GM18507 (cell line): ENCODE measurements at regions not wholly inside any gene's neighbourhood (a gene's known extent, or its start where the extent isn't known, plus 50 kb on each side); places are given as distances from the start of the nearest gene placed in this dataset.

ENCODE experiments used
- DNase-seq: peaks from one replicate; pipeline ENCODE4 v3.0.0; 2011; ENCODE audit warnings: low read depth; ENCODE audit not compliant: insufficient read length; ENCODE audit errors: extremely low spot score
- FAIRE-seq: peaks from 2 replicates; lab custom pipeline; 2011; peaks lifted over from hg19 to GRCh38; lab: Jason Lieb, UNC

DNA sequence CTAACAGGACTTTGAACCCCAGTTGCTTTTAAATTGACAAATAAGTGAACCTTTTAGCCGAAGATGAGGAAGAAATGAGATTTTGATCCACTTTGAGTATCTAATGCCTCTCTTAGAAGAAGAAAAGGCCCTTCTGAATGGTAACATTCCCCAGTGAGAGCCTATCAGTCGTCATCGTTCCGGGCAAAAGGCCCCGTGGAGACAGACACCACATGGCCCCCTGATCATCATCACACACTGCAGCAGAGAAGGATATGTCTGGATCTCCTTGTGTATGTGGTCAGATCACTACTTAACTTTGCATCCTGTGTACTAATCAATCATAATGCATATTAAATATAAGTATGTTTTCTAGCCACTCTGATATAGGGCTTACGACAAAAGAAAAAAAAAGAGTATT is 87.3 kb upstream of the SMYD2 start:
- DNase-seq (no peak), FAIRE-seq (no peak)

- FAIRE-seq (no peak), DNase-seq (no peak)
Observed at GRCh38 chr1:214198571-214198970, 82.4 kb upstream of the SMYD2 start.

DNA sequence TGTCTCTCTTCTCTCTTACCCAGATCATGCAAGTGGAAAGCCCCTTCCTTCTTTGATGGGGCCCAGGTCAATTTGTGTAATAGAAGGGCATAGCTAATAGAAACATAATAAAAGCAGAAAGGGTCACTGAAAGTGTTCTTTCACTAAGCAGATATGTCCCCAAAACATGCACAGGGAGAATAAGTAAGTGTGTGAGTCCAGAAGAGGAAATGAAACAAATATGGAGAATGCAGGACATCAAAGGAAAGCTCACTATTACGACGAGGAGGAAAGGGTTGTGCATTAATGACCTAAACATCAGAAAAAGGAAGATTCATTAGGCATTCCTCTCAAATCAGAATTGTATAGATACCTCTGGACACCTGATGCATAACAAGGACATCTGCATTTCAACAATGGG is 81.4 kb upstream of the SMYD2 start:
- no peak for FAIRE-seq

GRCh38 chr1:214202992-214203391 is 78.0 kb upstream of the SMYD2 start:
- DNase-seq = no peak
- no peak for FAIRE-seq

More for the DNA sequence above, 81.4 kb upstream of the SMYD2 start:
- DNase-seq = no peak

DNA sequence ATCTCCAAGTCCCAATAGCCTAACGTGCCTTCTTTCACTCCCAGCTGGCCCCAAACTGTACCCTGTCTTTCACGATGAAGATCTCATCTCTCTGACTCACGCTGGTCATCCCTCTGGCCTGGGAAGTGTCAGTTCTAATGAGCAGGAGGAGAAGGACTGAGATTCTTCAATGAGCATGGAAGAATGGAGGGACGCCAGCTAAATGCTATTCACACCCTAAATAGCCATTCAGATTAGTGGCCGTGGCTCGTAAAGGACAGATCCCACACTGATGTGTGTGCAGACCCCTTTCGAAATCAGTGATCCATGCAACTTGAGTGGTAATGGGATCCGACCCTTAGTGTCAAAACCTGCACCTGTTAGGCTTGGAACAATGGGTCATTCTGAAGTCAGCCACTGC is 75.9 kb upstream of the SMYD2 start:
- FAIRE-seq (no peak), DNase-seq (no peak)

- no peak for FAIRE-seq
Observed at GRCh38 chr1:214208460-214208859, 72.5 kb upstream of the SMYD2 start.

DNA sequence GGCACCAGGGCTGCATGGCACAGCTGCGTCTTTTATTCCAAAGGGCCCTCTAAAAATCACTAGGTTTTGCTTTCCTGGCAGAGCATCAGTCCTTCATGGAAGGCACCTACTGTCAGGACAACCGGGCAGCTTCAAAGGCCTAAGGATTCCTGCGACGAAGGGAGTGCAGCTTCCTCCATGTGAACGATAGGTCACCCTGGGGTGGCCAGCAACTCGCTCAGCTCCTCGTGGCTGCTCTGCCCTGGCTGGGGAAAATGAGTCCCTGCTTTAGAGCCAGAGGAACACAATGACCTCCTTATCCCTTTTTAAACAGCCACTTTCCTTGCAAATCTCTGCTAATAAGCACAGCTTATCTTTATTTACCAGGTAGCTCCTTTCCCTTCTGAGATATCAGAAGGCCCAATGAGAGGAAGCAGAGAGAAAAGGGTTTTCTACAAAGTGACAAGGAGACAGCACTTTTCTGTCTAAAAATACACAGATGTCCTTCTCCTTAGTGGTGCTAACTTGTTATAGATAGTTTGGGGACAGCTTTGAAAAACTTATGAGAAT is 71.6 kb upstream of the SMYD2 start:
- DNase-seq (no peak), FAIRE-seq (no peak)

More at GRCh38 chr1:214208460-214208859, 72.5 kb upstream of the SMYD2 start:
- no peak for DNase-seq

DNA sequence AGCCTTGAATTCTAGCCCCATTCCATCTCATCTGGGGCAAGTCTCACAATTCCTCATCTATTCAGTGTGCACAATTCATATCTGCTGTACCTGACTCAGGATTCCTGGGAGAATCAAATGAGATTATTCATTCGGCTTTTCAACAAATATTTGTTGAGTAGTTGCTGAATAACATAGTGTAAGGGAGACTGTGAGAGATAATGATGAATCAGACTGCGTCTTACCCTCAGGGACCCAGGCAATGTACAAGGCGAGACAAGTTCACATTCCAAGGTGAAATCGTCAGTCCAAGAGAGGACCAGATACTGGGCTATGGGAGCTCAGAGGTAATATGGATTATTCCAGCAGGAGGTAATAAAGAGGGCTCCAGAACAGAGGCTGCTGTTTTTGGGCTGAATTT is 67.8 kb upstream of the SMYD2 start:
- FAIRE-seq = no peak
- no peak for DNase-seq

GRCh38 chr1:214214851-214215250 is 66.1 kb upstream of the SMYD2 start:
- DNase-seq (no peak), FAIRE-seq (no peak)

DNA sequence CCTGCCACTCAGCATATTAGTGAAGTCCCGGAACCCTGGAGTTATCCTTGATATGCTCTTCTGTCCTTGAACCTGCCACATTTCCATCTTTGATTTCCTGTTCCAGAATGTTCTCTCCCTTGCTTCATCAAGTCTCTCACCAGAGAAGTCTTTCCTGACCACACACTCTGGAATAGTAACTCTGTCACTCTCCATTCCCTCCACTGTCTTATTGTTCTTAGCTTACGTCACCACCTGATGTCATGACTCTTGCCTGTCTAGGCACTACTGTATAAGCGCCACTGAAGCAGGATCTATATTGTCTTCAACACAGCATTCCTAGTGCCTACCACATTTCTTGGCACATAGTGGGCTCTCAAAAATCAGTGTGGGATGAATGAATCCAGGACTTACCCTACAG is 65.4 kb upstream of the SMYD2 start:
- no peak for DNase-seq

GRCh38 chr1:214216021-214216420 is 64.9 kb upstream of the SMYD2 start:
- FAIRE-seq = no peak
- no peak for DNase-seq

More for the DNA sequence above, 65.4 kb upstream of the SMYD2 start:
- FAIRE-seq = no peak

- DNase-seq = no peak
- no peak for FAIRE-seq
Observed at GRCh38 chr1:214216779-214217178, 64.2 kb upstream of the SMYD2 start.

GRCh38 chr1:214219902-214220301 is 61.1 kb upstream of the SMYD2 start:
- DNase-seq = no peak
- FAIRE-seq = no peak

GRCh38 chr1:214220891-214221290 is 60.1 kb upstream of the SMYD2 start:
- DNase-seq = no peak
- no peak for FAIRE-seq

DNA sequence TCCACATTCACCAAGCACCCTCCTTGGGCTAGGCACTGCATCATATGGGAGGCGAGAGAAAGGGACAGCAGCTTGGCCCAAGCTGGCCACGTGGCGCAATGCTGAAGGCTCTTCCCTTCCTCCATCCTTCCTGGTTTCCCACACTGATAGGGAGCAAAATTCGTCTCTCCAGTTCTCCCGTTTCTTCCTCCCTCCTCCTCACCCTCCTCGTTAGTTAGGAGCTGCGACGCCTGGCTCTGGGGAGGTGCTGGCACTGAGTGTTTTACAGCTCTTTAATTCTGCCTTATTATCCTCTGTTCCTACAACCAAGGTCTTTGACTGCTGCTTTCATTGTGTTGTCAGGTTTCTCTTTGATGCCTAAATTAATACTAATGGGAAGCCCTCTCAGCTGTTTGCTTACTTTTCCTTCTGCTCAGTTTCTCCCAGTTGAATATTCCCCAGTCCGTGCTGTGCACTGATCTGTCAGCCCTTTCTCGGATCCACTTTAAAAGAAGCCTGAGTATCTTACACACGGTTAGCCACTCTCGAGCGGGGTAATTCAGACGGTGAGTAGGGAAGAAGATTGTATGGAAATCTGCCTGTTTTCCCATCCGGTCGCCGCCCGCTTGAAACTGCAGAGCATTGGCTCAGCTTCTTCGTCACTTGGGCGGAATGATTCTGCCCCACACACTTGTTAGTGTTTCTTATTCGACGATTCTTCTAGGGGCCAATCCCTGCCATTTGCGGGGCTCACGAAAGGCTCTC is 56.2 kb upstream of the SMYD2 start:
- DNase-seq = no peak
- FAIRE-seq = no peak

DNA sequence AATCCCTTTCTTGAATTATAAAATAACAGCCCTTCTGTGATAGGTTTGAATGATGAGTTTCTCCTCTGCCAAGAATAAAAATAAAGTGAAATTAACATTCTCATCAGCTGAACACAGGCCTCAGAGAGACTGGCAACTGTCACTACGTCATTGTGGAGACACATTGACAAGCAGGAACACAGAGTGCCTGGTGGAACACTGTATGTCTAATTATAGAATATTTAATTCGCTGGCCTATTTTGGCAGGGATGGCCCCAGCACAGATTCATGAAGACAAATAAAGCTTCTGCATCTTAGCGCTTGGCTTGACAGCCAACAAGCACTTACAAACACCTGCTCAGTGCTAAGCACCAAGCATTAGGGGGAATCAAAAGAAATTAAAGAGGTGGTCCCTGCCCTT is 52.0 kb upstream of the SMYD2 start:
- no peak for FAIRE-seq

DNA sequence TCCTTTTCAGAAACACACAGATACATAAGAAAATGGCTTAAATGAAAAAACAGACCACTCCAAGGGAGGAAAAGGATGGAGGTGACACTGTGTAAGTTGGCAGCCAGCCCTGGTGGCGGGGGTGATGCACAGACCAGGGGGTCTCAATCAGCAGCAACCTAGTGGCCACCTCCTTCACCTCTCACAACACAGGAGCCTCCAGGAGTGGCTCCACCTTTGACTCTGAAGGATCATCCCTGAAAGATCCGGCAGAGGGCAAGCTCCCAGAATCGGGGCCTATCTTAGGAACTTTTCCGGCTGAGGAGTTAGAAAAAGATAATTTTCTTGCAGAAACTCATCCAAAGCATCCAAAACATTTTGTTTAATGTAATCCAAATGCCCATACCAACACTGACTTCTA is 51.2 kb upstream of the SMYD2 start:
- DNase-seq (no peak), FAIRE-seq (no peak)

More for the DNA sequence above, 52.0 kb upstream of the SMYD2 start:
- DNase-seq = no peak
